ENCODE measurements at regions not wholly inside any gene's neighbourhood (a gene's known extent, or its start where the extent isn't known, plus 50 kb on each side); places are given as distances from the start of the nearest gene placed in this dataset.
A peak's percentile ranks its signal among the peaks of the same experiment; 100 is the strongest.

DNA sequence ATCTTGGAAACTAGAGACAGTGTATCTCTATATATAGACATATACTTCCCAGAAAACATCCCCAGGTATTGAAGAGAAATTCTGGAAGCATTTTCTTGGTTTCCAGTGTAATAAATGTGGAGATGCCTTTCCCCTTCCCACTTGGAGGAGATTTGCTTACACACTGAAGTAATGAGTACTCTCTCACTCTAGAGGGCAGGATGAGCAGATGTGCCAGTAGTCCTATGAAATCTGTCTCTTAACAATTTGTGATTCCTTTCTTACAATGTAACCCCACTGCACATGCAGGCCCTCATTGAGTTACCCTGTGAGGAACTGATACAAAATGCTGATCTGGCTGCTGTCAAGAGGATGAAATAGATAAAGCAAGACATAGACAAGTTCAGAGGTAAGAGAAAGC lies 567.2 kb downstream of the SLCO4C1 start:
- Histone ChIP-seq H3K9me3 (ENCODE audit: low read length) (no peaks in the 10 kb centered on the region), H3K36me3 (replicated peaks in 1 of 2; ENCODE audit: control insufficient read depth in 1 of 2, insufficient read depth in 2 of 2, low read length in 2 of 2) (no peaks in the 10 kb centered on the region), H3K27me3 (ENCODE audit: control insufficient read depth in 1 of 2, insufficient read depth in 2 of 2, low read length in 2 of 2) (no peaks in the 10 kb centered on the region), H3K9ac (ENCODE audit: insufficient read depth, low read depth, low read length) (no peak overlapping the region), H3K4me2 (ENCODE audit: low read depth, low read length) (no peak overlapping the region), H2AFZ (ENCODE audit: low read length) (no peak overlapping the region), H3K27ac (ENCODE audit: extremely low read length, insufficient read depth, low read length) (no peak overlapping the region), H3K79me2 (ENCODE audit: insufficient read depth, low read length) (no peaks in the 10 kb centered on the region), H4K20me1 (ENCODE audit: insufficient read depth, low read length) (no peaks in the 10 kb centered on the region), H3K4me1 (ENCODE audit: insufficient read depth, low read length) (no peaks in the 10 kb centered on the region), H3K4me3 (replicated peaks in 1 of 3; ENCODE audit: insufficient read depth in 1 of 3, low read depth in 2 of 3, low read length in 3 of 3) (no peak overlapping the region)
- DNase-seq (ENCODE audit: low spot score) (peak; percentile 1), ATAC-seq (peak; percentile 55; the same call in 1 of the 3 replicates), FAIRE-seq (no peak)
- CTCF ChIA-PET (ENCODE audit: low intra/inter-chr PET ratio, low total read pairs), result no interaction called here
- POLR2A ChIA-PET, result no interaction called here
- TF ChIP-seq, protein P1, sequence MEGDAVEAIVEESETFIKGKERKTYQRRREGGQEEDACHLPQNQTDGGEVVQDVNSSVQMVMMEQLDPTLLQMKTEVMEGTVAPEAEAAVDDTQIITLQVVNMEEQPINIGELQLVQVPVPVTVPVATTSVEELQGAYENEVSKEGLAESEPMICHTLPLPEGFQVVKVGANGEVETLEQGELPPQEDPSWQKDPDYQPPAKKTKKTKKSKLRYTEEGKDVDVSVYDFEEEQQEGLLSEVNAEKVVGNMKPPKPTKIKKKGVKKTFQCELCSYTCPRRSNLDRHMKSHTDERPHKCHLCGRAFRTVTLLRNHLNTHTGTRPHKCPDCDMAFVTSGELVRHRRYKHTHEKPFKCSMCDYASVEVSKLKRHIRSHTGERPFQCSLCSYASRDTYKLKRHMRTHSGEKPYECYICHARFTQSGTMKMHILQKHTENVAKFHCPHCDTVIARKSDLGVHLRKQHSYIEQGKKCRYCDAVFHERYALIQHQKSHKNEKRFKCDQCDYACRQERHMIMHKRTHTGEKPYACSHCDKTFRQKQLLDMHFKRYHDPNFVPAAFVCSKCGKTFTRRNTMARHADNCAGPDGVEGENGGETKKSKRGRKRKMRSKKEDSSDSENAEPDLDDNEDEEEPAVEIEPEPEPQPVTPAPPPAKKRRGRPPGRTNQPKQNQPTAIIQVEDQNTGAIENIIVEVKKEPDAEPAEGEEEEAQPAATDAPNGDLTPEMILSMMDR (CRISPR knock-in tag; IDR thresholded peaks at IDR 0.05), result peak; percentile 19; the same call in 1 of the 2 replicates
- no peak for TF ChIP-seq ZNF788 (CRISPR knock-in tag; IDR thresholded peaks at IDR 0.05; ENCODE audit: borderline replicate concordance)
- in situ Hi-C loops (cut with HindIII; ENCODE audit: extremely low pct_ligation_motif_present, low pct_unique_long_range_greater_than_20kb) (no loop called here), intact Hi-C loops (cut with micrococcal nuclease; ENCODE audit: unreplicated experiment) (no loop called here)
- BruUV-seq (replicated peaks), result no TSS peak

DNA sequence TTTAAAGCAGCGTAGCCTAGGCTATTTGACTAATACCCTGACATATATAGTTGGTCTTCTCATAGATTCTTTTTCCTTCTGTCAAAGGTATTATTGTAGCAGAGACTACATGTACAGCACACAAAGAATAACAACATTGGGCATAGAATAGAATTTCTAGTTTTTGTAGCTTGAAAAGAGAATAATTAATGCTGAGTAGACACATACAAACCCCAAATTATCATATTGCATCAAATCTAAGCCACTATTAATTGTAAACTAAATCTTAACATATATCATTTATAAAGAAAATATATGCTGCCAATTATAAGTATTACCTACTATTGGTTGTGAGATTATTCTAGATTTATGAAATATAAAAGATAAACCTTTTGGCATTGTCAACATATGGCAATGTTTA lies 574.5 kb downstream of the SLCO4C1 start:
- intact Hi-C loops (cut with micrococcal nuclease; ENCODE audit: unreplicated experiment), result no loop called here
- DNase-seq (ENCODE audit: low spot score), result no peak

More for the DNA sequence above, 574.5 kb downstream of the SLCO4C1 start:
- POLR2A ChIA-PET, result no interaction called here
- no peaks in the 10 kb centered on the region for H4K20me1 ChIP-seq (ENCODE audit: insufficient read depth, low read length)
- no peak overlapping the region for H3K9ac ChIP-seq (ENCODE audit: insufficient read depth, low read depth, low read length)
- H2AFZ ChIP-seq (ENCODE audit: low read length), result no peak overlapping the region
- no peaks in the 10 kb centered on the region for H3K79me2 ChIP-seq (ENCODE audit: insufficient read depth, low read length)
- TF ChIP-seq MAFF (IDR thresholded peaks at IDR 0.05; ENCODE audit: low read depth, low read length) (peak; percentile 72; the same call in 1 of the 2 replicates), MAFK (conservative IDR thresholded peaks at IDR 0.05 in 1 of 2, IDR thresholded peaks at IDR 0.05 in 1 of 2; ENCODE audit: low read length in 2 of 2) (peak; percentile 54 to 82; a peak in 3 of 4 replicates), JUNB (CRISPR knock-in tag; IDR thresholded peaks at IDR 0.05; ENCODE audit: borderline replicate concordance) (no peak)
- no peaks in the 10 kb centered on the region for H3K27me3 ChIP-seq (ENCODE audit: control insufficient read depth in 1 of 2, insufficient read depth in 2 of 2, low read length in 2 of 2)
- CTCF ChIA-PET (ENCODE audit: low intra/inter-chr PET ratio, low total read pairs), result no interaction called here
- H3K9me3 ChIP-seq (ENCODE audit: low read length), result no peaks in the 10 kb centered on the region
- H3K36me3 ChIP-seq (replicated peaks in 1 of 2; ENCODE audit: control insufficient read depth in 1 of 2, insufficient read depth in 2 of 2, low read length in 2 of 2), result no peaks in the 10 kb centered on the region
- 14% methylated on average over 1 of the region's 1 CpG for WGBS (ENCODE audit: low lambda C conversion rate)
- ATAC-seq (no peak), FAIRE-seq (no peak)
- H3K4me3 ChIP-seq (replicated peaks in 1 of 3; ENCODE audit: insufficient read depth in 1 of 3, low read depth in 2 of 3, low read length in 3 of 3), result no peak overlapping the region
- in situ Hi-C loops (cut with HindIII; ENCODE audit: extremely low pct_ligation_motif_present, low pct_unique_long_range_greater_than_20kb), result no loop called here
- no TSS peak for BruUV-seq (replicated peaks)
- no peak overlapping the region for H3K4me2 ChIP-seq (ENCODE audit: low read depth, low read length)
- H3K4me1 ChIP-seq (ENCODE audit: insufficient read depth, low read length), result no peaks in the 10 kb centered on the region
- no peak overlapping the region for H3K27ac ChIP-seq (ENCODE audit: extremely low read length, insufficient read depth, low read length)
